ENCODE measurements at regions not wholly inside any gene's neighbourhood (a gene's known extent, or its start where the extent isn't known, plus 50 kb on each side); places are given as distances from the start of the nearest gene placed in this dataset.

- TF ChIP-seq, protein P1, sequence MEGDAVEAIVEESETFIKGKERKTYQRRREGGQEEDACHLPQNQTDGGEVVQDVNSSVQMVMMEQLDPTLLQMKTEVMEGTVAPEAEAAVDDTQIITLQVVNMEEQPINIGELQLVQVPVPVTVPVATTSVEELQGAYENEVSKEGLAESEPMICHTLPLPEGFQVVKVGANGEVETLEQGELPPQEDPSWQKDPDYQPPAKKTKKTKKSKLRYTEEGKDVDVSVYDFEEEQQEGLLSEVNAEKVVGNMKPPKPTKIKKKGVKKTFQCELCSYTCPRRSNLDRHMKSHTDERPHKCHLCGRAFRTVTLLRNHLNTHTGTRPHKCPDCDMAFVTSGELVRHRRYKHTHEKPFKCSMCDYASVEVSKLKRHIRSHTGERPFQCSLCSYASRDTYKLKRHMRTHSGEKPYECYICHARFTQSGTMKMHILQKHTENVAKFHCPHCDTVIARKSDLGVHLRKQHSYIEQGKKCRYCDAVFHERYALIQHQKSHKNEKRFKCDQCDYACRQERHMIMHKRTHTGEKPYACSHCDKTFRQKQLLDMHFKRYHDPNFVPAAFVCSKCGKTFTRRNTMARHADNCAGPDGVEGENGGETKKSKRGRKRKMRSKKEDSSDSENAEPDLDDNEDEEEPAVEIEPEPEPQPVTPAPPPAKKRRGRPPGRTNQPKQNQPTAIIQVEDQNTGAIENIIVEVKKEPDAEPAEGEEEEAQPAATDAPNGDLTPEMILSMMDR (IDR thresholded peaks at IDR 0.05; ENCODE audit: insufficient read depth, low read depth, low read length): no peak
- TF ChIP-seq EZH2 (IDR thresholded peaks at IDR 0.05; ENCODE audit: insufficient read depth, low read length): no peak
Measured at GRCh38 chr1:181364801-181365200, 118.5 kb upstream of the CACNA1E start.
